IPS-20b (cell line): ENCODE measurements at regions not wholly inside any gene's neighbourhood (a gene's known extent, or its start where the extent isn't known, plus 50 kb on each side); places are given as distances from the start of the nearest gene placed in this dataset.
"Not testable (repeated sequence)": the region's sequence is repeated elsewhere in the genome, so short reads cannot be mapped to it uniquely, and the experiment has no call there.

Experiments
- H3K27ac ChIP-seq: one replicate; pipeline ENCODE4 v1.5.1; 2013; ENCODE audit warnings: low read length
- H3K27me3 ChIP-seq: 2 replicates; pipeline ENCODE4 v1.6.1; 2013; ENCODE audit warnings: mild to moderate bottlenecking, low read length, inconsistent platforms; ENCODE audit not compliant: insufficient read depth
- H3K36me3 ChIP-seq: 2 replicates; pipeline ENCODE4 v1.6.1; 2013; ENCODE audit warnings: low read depth, mild to moderate bottlenecking, inconsistent platforms, low read length, moderate library complexity; ENCODE audit not compliant: insufficient read depth
- H3K4me1 ChIP-seq: 2 replicates; pipeline ENCODE4 v1.6.1; 2013; ENCODE audit warnings: mild to moderate bottlenecking, control low read depth, inconsistent platforms, low read length, moderate library complexity; ENCODE audit not compliant: insufficient read depth
- H3K4me3 ChIP-seq: 2 replicates; pipeline ENCODE4 v1.5.1; 2013; ENCODE audit warnings: mild to moderate bottlenecking, low read length, inconsistent platforms
- H3K9ac ChIP-seq: 2 replicates; pipeline ENCODE4 v1.6.1; 2013; ENCODE audit warnings: low read depth, mild to moderate bottlenecking, inconsistent platforms, low read length, moderate library complexity
- H3K9me3 ChIP-seq: 2 replicates; pipeline ENCODE4 v1.6.1; 2013; ENCODE audit warnings: mild to moderate bottlenecking, low read depth, low read length, inconsistent platforms; ENCODE audit not compliant: insufficient read depth

DNA sequence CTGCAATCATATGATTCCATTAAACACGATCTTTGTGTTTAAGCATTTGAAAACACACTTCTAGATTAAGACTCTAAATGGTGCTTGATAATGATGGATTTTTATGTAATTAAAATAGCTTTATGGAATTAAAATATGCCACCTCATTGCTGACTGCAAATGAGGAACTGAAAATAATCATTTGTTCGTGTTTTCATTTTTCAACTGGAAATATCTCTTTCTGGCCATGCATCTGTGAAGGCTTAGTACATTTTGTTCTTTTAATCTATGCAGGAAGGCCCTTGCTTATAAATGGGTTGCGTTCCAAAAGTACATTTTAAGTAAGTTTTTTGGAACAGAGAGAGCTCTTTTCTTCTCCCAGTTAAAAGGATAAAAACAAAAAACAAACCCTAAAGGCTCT is 125.5 kb downstream of the MC4R start:
- Histone ChIP-seq H3K4me3 (no peak overlapping the region), H3K4me1 (no peaks in the 10 kb centered on the region), H3K36me3 (no peaks in the 10 kb centered on the region), H3K9me3 (no peaks in the 10 kb centered on the region), H3K27ac (no peak overlapping the region), H3K27me3 (no peaks in the 10 kb centered on the region), H3K9ac (no peak overlapping the region)

DNA sequence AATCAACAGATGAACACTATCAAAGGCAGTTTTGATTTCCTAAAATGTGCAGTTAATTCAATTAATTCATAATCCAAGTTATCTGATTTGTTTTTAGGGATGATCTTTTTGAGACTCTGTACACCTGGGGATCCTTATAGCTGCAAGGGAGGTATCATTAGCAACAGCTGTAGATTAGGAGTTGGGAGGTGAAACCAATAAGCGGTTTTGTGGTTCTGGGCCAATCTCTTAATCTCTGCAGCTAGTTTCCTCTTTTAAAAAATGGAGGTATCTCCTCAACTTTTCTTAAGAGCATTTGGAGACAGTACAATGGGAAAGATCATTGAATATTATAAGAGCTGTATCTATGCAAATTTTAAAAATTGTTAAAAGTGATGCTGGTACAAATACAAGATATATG is 126.0 kb downstream of the MC4R start:
- H3K4me3 ChIP-seq, result no peak overlapping the region
- H3K9ac ChIP-seq, result no peak overlapping the region
- no peaks in the 10 kb centered on the region for H3K9me3 ChIP-seq
- no peaks in the 10 kb centered on the region for H3K27me3 ChIP-seq
- no peak overlapping the region for H3K27ac ChIP-seq
- H3K4me1 ChIP-seq, result no peaks in the 10 kb centered on the region
- H3K36me3 ChIP-seq, result no peaks in the 10 kb centered on the region

DNA sequence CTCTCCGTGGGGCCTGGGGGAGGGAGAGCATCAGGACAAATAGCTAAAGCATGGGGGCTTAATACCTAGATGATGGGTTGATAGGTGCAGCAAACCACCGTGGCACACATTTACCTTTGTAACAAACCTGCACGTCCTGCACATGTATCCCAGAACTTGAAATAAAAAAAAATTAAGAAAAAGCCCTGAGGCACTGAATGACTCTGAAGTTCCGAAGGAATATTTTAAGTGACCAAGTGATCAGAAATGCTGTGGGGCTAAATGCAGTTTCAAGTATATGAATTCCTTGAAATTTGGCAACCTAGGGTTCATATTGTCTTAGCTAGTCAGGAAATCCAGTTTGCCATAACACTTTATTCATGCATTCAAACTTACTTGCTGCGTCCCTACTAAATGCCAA is 127.5 kb downstream of the MC4R start:
- H3K4me1 ChIP-seq, result no peaks in the 10 kb centered on the region; the same call in 1 of the 2 replicates
- no peaks in the 10 kb centered on the region for H3K27me3 ChIP-seq
- no peak overlapping the region for H3K4me3 ChIP-seq
- no peak overlapping the region for H3K9ac ChIP-seq
- H3K36me3 ChIP-seq, result no peaks in the 10 kb centered on the region
- no peaks in the 10 kb centered on the region for H3K9me3 ChIP-seq
- H3K27ac ChIP-seq, result no peak overlapping the region

DNA sequence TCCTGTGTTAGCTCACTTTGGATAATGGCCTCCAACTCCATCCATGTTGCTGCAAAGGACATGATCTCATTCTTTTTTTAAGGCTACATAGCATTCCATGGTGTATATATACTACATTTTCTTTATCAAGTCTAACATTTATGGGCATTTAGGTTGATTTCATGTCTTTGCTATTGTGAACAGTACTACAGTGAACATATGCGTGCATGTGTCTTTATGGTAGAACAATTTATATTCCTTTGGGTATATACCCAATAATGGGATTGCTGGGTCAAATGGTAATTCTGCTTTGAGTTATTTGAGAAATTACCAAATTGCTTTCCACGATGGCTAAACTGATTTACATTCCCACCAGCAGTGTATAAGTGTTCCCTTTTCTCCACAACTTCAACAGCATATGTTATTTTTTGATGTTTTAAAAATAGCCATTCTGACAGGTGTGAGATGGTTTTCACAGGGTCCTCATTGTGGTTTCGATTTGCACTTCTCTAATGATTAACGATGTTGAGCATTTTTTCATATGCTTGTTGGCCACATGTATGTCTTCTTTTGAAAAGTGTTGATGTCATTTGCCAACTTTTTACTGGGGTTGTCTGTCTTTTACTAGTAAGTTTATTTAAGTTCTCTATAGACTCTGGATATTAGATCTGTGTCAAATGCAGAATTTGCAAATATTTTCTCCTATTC is 133.4 kb downstream of the MC4R start:
- H3K27me3 ChIP-seq, H3K27ac ChIP-seq, H3K9ac ChIP-seq: not testable (repeated sequence)

DNA sequence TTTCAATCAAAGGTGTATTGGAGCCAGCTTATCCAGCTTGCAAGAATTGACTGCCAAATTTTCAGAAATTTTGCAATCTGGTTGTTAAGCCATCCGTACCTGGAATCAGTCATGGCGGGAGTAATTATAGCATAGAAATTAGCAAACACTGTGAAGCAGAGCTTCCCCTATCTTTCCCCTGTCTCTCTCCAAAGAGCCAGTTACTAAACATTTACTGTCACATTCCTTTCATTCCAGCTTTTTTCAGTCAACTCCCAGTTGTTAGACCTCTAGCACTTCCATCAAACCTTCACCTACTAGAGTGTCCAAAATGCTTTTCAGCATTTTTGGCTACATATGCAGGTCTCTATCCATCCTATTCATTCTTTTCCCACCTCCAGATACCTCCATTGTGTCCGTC is 137.4 kb downstream of the MC4R start:
- Histone ChIP-seq H3K27ac (no peak overlapping the region), H3K4me3 (no peak overlapping the region), H3K36me3 (no peaks in the 10 kb centered on the region), H3K27me3 (no peaks in the 10 kb centered on the region), H3K4me1 (peaks cover 5% of the 10 kb centered on the region), H3K9ac (no peak overlapping the region), H3K9me3 (no peaks in the 10 kb centered on the region)

More for the DNA sequence above, 133.4 kb downstream of the MC4R start:
- not testable (repeated sequence) for H3K4me1 ChIP-seq, H3K9me3 ChIP-seq, H3K36me3 ChIP-seq, H3K4me3 ChIP-seq

DNA sequence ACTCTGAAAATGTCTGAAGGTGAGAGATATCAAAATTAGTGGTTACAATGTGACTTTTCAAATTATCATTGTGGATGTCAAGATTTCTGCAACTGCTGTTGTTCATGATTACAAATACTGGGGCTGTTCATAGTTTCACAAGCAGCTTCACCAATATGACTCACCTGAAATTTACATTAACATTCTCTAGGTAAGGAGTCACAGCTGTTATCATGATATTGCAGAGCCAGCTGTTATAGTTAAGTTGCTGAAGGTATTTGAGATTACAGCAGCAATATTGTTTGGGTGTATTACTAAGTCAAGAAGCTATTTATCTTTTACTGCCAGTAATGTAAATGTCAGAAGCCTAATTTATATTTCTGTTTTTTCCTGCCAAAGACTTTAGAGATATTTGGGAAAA is 140.0 kb downstream of the MC4R start:
- no peaks in the 10 kb centered on the region for H3K36me3 ChIP-seq
- H3K4me1 ChIP-seq, result peaks cover 5% of the 10 kb centered on the region
- no peaks in the 10 kb centered on the region for H3K27me3 ChIP-seq
- H3K9me3 ChIP-seq, result no peaks in the 10 kb centered on the region
- H3K27ac ChIP-seq, result no peak overlapping the region
- H3K9ac ChIP-seq, result no peak overlapping the region
- H3K4me3 ChIP-seq, result no peak overlapping the region

DNA sequence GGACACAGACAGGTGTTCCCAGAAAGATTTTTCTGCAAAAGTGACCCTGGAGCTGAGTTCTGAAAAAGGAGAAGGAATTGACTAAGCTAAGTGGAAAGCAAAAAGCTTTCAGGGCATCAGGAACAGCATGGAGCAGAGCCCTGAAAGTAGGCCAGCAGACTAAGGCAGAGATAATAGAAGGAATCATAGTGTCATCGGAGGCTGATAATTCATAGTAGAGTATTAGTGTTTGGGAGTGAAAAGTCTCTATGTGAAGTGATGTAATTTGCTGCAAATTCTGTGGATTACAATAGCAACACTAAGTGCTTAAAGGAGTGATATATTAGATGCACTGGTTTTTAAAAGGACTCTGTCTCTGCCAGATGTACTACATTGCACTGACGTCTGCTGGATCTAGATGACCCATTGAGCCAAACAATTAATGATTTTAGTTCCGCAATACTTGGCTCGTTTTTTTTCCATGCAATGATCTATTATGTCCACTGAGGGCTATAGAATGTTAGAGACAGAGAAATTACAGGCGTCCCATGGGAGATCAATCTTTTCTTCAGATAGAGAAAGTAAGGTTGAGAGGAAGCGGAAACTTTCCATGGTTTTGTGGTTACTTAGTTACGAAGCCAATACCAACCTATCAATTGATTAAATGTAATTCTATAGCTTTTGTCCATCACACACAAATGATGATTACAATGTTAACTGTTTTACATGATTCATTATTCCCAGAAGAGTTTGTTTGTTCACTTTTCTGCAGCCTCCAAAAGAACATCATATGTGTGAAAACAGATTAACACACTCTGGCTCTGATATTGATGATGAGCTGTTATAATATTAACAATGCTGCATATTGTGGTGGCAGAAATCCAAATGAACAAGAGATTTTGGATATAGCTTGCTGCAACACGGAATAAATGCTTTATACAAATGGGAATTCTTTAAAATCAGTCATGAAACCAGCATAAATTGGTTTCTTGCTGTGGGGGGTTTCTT is 143.7 kb downstream of the MC4R start:
- H3K4me3 ChIP-seq, result no peak overlapping the region
- H3K27me3 ChIP-seq, result no peaks in the 10 kb centered on the region
- no peaks in the 10 kb centered on the region for H3K36me3 ChIP-seq
- no peak overlapping the region for H3K27ac ChIP-seq
- H3K4me1 ChIP-seq, result no peaks in the 10 kb centered on the region
- H3K9me3 ChIP-seq, result no peaks in the 10 kb centered on the region
- H3K9ac ChIP-seq, result no peak overlapping the region

DNA sequence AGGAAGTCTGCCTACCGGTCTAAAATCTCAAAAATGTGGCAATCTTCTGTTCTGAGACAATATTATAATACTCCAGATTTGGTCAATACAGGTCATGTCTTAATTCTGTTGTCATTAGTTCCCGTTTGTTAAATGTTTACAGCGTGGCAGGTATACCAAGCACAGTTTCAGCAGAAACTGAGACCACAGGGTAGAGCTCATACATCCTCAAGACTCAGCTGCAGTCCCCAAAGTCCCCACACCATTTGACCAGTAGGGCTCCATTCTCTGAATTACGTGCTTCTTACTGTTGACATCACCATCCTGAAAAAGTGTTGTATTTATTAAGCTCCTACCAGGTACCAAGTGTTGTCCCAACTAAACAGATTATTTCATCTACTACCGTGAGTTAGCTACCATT is 157.1 kb downstream of the MC4R start:
- Histone ChIP-seq H3K36me3 (no peaks in the 10 kb centered on the region), H3K9me3 (no peaks in the 10 kb centered on the region), H3K27ac (no peak overlapping the region), H3K9ac (no peak overlapping the region), H3K4me1 (no peaks in the 10 kb centered on the region), H3K4me3 (no peak overlapping the region), H3K27me3 (no peaks in the 10 kb centered on the region)

DNA sequence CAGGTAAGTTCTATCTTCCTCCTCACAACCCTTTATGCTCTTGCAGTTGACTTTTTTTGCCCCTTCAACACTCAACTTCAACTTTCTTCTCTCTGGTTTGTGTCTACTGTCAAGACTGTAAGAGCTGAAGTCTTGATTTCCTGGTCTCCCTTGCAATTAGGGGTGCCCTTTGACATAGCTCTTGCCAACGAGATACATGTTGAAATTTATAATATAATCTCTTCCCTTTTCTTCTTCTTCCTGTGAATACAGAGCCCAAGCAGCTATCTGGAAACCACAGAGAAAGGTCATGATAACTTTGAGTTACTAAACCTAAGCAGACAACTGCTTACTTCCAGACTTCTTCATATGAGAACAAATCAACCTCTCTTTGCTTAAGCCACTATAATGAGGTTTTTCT is 163.5 kb downstream of the MC4R start:
- Histone ChIP-seq H3K27ac (no peak overlapping the region), H3K36me3 (no peaks in the 10 kb centered on the region), H3K27me3 (no peaks in the 10 kb centered on the region), H3K9ac (no peak overlapping the region), H3K4me3 (no peak overlapping the region), H3K4me1 (no peaks in the 10 kb centered on the region), H3K9me3 (no peaks in the 10 kb centered on the region)

DNA sequence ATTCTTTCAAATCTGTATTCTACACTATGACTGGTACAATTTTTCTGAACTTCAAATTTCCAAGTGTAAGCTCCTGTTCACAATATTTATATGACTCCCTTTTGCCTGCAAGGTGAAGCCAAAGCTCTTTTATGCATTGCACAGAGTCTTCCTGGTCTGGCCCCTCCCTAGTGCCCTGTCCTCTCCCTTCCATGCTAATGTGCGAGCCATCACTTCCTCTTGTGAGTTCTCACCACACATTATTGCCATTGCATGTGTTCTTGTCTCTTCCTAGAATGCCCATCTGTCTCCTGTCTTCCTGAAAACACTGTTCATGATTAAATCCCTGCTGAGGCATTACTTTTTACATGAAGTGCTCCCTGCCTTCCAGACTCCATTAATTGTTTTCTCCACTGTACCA is 169.9 kb downstream of the MC4R start:
- no peaks in the 10 kb centered on the region for H3K27me3 ChIP-seq
- H3K36me3 ChIP-seq, result no peaks in the 10 kb centered on the region
- no peaks in the 10 kb centered on the region for H3K4me1 ChIP-seq
- H3K27ac ChIP-seq, result no peak overlapping the region
- H3K9ac ChIP-seq, result no peak overlapping the region
- H3K9me3 ChIP-seq, result no peaks in the 10 kb centered on the region
- H3K4me3 ChIP-seq, result no peak overlapping the region

DNA sequence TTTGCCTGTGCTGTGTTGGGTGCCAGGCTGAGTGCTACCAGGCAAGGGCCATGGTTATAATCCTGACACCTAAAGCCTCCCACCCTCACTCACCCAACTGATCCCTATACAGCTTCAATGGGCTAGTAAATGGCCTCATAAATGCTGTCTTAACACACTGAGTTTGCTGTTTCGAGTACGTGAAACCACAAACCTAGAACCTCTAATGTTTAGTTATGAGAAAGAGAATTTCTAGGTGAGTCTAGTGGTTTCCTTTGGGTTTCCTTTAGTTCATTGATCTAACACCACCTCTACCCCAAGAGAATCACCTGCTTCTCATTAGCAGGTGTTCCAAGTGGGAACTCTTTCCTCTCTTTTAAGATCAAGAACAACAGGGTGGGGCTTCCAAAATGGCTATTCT is 172.0 kb downstream of the MC4R start:
- Histone ChIP-seq H3K27me3 (no peaks in the 10 kb centered on the region), H3K9me3 (no peaks in the 10 kb centered on the region), H3K9ac (no peak overlapping the region), H3K4me1 (no peaks in the 10 kb centered on the region), H3K36me3 (no peaks in the 10 kb centered on the region), H3K4me3 (no peak overlapping the region), H3K27ac (no peak overlapping the region)

DNA sequence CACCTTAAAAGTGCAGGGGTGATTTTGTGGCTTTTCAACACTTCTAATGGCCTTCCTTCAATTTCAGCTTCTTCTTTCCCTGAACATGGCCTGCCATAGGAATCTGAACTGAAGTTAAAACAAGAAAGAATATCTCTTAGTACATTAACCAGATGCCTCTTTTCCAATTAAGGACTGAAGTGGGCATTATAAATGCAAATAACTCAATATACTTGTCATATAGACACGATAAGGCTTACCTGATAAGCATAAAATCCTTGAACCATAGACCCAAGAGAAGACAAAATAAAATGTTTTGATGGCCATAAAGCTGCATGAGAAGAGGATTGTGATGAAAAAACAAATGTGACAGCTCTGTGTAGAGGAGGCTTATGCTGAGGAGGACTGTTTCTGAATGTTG is 173.1 kb downstream of the MC4R start:
- no peaks in the 10 kb centered on the region for H3K4me1 ChIP-seq
- H3K36me3 ChIP-seq, result no peaks in the 10 kb centered on the region
- no peak overlapping the region for H3K27ac ChIP-seq
- H3K9me3 ChIP-seq, result no peaks in the 10 kb centered on the region
- H3K4me3 ChIP-seq, result no peak overlapping the region
- H3K9ac ChIP-seq, result no peak overlapping the region
- H3K27me3 ChIP-seq, result no peaks in the 10 kb centered on the region
